Cerebellar nuclear complex (tissue), 1 donor: ENCODE measurements at regions not wholly inside any gene's neighbourhood (a gene's known extent, or its start where the extent isn't known, plus 50 kb on each side); places are given as distances from the start of the nearest gene placed in this dataset.
"Not testable (repeated sequence)": the region's sequence is repeated elsewhere in the genome, so short reads cannot be mapped to it uniquely, and the experiment has no call there.

Experiments used
- DNase-seq, 2 experiments: peaks; one replicate each; lab custom pipeline; 2025; lab: John Stamatoyannopoulos, UW

DNA sequence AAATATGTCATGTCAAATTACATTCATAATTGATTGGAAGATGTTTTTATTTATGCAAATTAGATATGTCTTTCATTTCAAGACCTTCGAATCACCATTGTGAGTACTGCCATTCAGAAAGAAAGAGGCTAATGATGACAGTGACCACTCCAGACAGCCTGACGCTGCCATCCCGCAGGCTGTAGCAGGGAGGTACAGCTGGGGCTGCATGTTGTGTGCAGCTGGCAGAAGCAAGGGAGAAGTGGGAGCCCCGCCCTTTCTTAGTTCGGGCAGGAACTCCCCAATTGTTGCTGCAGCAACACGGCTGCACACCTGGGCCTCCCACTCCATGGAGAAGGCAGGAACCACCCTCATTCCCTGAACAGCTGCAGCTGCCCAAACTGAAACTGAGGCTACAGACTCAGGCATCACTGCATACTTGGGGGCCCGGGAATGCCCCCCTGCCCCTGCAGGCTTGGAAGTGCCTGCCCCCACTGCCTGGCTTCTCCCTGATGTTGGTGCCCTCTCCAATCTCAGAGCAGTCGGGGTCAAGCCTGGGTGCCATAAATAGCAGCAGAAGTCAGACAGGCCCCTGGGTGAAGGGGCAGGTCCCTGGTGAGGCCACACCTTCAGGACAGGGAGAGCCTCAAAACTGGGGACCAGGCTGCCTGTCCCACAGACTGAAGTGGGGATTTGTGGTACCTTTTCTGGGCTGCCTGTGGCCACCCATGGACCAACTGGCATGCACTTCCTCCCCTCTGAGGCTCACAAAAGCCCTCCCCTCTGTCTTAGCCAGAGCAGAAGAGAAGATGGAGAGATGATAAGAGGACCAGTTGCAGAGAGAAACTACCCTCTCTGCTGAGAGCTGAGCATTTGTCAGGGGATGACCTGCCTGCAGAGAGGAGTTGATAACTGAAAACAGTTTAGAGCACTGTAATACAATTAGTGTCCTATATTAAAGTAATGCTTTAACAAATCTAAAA, 964.6 kb downstream of the SI start:
- DNase-seq: no peak

DNA sequence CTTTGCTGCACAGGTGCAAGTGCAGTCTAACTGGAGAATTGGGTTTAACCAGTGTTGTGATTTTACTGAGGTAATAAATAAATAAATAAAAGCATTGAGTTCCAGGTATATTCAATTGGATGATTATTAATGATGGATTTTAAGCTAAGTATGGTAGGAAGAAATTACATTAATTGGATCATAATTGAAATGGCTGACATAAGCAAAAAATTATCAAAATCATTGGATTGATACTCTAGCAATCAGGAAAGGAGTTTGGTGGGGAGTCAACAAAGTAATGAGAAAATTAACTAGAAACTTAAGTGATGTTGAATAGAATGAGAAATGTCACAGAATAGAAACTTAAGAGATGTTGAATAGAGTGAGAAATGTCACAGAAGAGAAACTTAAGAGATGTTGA, 981.9 kb downstream of the SI start:
- no peak for DNase-seq

- no peak for DNase-seq
Observed at GRCh38 chr3:164095949-164096348, 982.3 kb downstream of the SI start.

DNA sequence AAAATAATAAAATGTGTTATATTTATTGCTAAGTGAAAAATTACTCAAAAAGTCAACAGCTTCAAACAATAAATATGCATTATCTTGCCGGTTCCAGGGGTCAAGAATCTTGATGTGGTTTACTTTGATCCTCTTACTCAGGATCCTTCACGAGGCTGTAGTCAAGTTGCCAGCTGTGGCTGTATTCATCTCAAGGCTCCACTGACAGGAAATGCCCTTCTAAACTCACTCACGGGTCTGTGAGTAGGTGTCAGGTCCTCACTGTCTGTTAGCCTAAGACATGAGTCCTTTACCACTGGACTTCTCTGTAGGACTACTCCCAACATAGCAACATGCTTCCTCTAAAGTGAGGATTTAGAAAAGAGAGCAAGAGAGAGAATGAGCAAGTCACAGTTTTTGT, 983.0 kb downstream of the SI start:
- no peak for DNase-seq

GRCh38 chr3:164094546-164094945, 983.8 kb downstream of the SI start:
- DNase-seq: no peak

DNA sequence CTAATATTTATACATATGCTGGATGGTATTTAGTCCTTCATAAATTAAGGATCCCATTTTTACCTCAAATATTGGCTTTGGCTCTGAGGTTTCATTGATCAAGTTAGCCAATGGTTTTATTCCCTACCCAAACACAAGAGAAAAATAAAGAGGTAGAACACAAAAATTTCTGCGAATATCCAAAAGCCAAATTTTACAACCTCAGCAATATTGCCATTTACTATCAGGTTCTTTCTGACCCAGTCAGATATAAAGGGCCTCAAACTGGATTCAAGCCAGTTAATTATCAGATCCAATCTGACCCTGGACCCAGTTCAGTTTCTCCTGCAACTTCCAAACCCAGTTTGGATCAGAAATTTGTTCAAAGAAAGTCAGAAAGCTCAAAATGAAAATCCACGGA, 998.1 kb downstream of the SI start:
- no peak for DNase-seq

DNA sequence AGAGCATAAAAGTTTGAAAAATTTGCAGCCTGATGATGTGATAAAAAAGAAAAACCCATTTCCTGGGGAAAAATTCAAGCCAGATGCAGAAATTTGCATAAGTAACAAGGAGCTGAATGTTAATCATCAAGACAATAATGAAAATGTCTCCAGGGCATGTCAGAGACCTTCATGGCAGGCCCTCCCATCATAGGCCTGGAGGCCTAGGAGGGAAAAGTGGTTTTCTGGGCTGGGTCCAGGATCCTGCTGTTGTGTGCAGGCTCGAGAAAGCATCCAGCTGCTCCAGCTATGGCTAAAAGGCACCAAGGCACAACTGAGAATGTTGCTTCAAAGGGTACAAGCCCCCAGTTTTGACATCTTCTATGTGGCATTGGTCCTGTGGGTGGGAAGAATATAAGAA, 1014.0 kb downstream of the SI start:
- DNase-seq: no peak

GRCh38 chr3:164060923-164061322, 1017.4 kb downstream of the SI start:
- no peak for DNase-seq

DNA sequence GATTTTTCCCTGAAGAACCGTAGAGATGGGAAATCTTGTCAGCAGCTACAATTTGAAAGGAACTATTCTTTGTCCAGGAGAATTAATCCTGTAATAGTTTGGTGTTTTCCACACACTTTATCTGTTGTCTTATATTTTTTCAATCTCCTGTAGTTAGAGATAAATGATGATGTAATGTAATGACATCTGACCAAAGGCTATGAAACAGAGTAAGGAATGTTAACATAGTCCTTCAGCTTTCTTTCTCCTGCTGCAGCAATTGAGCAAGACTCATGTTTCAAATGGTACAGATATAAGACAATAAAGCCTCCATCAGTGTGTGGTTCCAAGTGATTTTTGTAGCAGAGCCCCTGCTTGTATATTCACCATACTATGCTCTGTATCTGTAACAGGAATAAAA, 1028.4 kb downstream of the SI start:
- no peak for DNase-seq

GRCh38 chr3:164048451-164048850, 1029.8 kb downstream of the SI start:
- no peak for DNase-seq

DNA sequence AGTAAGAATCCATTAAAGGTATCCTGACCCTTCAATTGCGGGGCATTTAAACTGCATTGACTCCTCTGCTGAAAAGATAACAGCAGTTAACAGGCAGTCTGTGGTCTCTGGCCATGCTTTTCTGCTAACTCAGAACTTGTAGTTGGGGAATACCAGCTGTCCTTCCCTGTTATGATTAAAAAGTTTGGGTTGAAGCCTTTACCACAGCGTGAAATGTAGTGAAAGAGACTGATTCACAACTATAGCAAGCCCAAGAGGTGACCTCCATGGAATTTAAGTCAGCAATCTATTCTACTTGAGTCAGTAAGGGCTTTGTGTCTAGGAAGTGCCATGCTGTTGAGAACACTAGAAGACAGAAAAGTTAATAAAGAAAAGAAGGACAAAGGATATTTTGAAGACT, 1037.3 kb downstream of the SI start:
- no peak for DNase-seq

DNA sequence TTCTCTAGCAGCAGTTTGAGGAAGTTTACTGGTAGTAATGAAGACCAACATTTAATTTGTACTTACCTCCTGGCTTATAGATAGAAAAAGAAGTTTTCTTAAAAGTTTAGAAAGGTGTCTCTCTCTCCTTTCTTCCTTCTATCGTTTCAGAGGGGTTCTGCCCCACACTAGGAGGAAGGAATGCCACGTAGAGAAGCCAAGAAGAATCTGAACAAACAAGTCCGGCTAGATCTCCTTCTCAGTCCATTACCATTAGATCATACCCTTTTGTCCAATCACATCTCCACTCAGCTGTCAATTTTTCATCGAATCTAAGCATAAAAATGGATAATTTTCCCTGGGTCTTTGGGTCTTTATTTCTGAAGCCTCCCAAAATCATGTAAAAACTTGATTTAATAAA, 1048.1 kb downstream of the SI start:
- DNase-seq: no peak

GRCh38 chr3:164024786-164025185, 1053.5 kb downstream of the SI start:
- no peak for DNase-seq

- DNase-seq: no peak
Observed at GRCh38 chr3:164023480-164023879, 1054.8 kb downstream of the SI start.

GRCh38 chr3:164018500-164018899, 1059.8 kb downstream of the SI start:
- DNase-seq: no peak

DNA sequence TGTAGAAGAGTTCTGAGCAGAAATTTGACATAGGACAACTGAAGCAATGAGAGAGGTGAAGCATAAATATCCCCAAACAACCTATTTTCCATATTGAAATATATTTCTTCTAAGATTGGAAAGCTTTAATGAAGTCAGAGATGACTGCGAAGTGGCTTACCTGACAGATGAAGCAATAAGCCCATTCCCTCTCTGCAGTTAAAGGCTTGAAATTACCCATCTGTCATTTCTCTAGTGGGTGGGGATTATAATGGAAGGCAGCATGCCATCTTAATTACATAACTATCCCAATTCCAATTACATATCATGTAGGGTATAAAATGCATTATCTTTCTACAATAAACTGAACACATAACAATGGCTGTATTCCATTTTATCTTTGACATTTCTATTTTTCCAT, 1070.5 kb downstream of the SI start:
- DNase-seq: no peak

DNA sequence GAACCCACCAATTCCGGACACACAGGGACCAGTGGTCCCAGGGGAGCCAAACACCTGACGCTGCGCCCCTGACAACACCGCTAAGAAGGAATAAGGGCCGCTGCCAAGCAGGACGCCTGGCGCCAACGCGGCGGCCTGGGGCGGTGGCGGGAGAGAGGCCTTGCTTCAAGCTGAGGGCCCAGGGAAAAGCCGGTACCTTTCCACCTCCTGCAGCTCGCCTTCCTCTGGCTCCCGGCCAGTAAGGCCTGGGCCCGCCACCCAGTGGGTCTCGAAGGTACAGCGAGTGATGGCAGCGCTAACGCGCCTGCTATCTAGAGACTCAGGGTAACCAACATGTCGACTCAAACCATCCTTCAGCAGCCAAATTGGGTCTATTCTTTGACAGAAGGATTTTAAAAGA, 1074.1 kb downstream of the SI start:
- DNase-seq: no peak

DNA sequence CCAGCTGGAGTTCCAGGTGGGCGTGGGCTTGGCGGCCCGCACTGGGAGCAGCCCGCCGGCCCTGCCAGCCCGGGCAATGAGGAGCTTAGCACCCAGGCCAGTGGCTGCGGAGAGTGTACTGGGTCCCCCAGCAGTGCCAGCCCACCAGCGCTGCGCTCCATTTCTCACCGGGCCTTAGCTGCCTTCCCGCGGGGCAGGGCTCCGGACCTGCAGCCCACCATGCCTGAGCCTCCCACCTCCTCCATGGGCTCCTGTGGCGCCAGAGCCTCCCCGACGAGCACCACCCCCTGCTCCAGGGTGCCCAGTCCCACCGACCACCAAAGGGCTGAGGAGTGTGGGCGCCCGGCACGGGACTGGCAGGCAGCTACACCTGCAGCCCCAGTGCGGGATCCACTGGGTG, 1075.3 kb downstream of the SI start:
- not testable (repeated sequence) for DNase-seq

DNA sequence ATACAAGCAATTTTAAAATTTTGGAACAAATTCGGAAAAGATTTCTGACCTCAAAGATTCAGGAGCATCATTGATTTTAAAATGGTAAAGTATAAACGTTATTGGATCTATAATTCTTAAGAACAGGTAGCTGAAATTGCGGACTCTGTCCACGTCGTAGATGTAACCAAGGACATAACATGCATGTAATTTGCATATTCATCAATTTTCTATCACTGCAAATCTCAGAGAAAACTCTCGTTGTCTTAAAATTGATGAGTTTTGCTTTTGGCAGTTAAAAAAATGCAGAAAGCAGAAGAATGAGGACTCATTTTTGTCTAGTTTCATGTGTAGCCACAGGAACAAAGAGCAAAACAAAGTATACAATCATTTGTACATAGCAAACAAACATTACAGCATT, 1094.4 kb downstream of the SI start:
- DNase-seq: no peak

DNA sequence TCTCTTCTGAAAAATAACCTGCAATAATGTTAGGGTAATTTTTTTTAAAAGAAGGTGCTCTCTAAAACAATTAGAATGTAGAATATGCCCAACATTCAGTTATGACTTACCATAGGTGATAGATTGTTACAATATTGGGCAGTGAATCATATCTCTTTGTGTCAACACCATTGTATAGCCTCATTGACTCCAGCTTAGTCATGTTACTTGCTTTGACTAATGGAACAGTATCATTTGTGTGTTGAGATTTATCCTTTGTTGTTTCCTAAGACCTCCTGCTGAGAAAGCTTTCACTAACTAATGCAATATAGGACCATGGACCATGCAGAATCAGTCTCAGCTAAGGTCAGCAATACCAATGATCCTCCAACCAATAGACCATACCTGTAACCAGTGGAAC, 1106.4 kb downstream of the SI start:
- no peak for DNase-seq

GRCh38 chr3:163957072-163957471, 1121.2 kb downstream of the SI start:
- DNase-seq: no peak

GRCh38 chr3:163953526-163953925, 1124.8 kb downstream of the SI start:
- DNase-seq: no peak

- no peak for DNase-seq
Observed at GRCh38 chr3:163952499-163952898, 1125.8 kb downstream of the SI start.

DNA sequence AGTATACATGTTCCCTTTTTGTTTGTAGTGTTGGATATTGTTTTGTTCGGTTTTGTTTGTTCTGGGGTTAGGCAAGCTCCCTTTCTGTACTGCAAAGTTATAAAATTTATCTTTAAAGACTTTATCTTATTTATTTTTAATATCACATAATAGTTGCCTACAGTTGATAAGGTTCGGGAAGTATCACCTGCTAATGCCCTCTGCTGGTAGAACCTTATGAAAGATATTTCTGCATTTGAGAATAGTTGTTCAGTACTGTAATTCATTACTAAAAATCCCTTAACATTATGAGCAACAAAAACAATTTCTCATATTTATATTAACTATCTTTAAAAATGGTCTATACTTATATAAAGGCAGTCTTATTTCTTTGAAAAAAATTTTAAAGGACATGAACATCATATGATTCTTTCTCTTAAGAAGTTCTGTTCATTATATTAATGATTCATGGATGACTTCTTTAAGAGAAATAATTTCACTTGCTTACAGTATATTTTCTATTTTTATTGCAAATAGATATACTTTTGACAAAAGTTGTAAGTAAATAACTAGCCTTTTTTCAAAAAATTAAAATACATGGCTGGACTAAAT, 1126.8 kb downstream of the SI start:
- no peak for DNase-seq
